ENCODE measurements at regions not wholly inside any gene's neighbourhood (a gene's known extent, or its start where the extent isn't known, plus 50 kb on each side); places are given as distances from the start of the nearest gene placed in this dataset.

DNA sequence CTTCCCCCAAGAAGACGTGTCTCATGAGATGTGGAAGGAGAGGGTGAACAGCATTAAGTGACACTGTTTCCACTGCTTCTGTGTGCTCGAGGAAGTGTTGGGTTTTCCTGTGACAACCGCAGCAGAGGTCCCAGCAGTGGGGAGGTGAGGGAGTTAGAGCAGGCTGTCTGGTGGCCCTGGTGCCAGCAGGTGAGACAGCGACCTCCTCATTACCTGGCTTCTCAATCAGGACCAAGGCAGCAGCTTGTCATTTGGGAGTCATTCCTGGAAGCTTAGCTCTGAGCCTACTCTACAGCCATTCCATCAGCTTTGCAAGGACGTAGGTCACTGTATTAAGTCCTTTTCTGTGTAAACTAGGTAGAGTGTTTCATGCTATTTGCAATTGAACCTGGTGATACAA is 63.3 kb upstream of the RGMA start:
- TF ChIP-seq, protein P1, sequence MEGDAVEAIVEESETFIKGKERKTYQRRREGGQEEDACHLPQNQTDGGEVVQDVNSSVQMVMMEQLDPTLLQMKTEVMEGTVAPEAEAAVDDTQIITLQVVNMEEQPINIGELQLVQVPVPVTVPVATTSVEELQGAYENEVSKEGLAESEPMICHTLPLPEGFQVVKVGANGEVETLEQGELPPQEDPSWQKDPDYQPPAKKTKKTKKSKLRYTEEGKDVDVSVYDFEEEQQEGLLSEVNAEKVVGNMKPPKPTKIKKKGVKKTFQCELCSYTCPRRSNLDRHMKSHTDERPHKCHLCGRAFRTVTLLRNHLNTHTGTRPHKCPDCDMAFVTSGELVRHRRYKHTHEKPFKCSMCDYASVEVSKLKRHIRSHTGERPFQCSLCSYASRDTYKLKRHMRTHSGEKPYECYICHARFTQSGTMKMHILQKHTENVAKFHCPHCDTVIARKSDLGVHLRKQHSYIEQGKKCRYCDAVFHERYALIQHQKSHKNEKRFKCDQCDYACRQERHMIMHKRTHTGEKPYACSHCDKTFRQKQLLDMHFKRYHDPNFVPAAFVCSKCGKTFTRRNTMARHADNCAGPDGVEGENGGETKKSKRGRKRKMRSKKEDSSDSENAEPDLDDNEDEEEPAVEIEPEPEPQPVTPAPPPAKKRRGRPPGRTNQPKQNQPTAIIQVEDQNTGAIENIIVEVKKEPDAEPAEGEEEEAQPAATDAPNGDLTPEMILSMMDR (conservative IDR thresholded peaks at IDR 0.05; ENCODE audit: low read length): no peak
- no peak for TF ChIP-seq EZH2phosphoT487 (IDR thresholded peaks at IDR 0.05; ENCODE audit: borderline replicate concordance)

Measured in Loucy (cell line).